CD4-positive, alpha-beta T cell treated with Interleukin-6 for 4 hours (primary cell): ENCODE measurements at regions not wholly inside any gene's neighbourhood (a gene's known extent, or its start where the extent isn't known, plus 50 kb on each side); places are given as distances from the start of the nearest gene placed in this dataset.
"Not testable (repeated sequence)": the region's sequence is repeated elsewhere in the genome, so short reads cannot be mapped to it uniquely, and the experiment has no call there.

Experiments
- DNase-seq: peaks from one replicate; pipeline ENCODE4 v3.0.0-alpha.2; 2020; ENCODE audit warnings: mixed read lengths

DNA sequence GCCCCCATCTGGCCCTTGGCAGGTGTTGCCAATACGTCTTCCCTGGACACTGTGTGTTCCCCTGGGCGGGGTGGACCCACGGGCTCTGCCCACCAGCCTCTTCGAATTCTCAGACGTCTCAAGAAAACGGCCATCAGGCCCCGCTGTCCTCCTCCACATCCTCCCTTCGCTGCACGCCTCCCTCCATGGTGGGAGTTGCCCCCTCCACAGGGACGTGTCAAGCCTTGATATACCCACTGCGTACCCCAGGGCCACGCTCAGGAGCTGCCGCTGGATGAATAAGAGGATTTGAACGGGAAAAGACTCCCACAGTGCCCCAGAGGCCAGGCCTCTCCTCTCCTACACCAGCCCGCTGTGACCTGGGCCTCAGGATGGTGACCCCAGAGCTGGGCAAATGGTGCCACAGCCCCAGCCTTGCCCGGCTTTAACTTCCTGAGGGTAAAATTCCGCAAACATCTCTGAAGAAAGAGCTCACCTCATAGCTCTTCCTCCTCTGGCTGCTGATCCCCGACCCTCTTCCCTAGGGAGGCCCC, 399.3 kb upstream of the MYT1L start:
- no peak for DNase-seq

DNA sequence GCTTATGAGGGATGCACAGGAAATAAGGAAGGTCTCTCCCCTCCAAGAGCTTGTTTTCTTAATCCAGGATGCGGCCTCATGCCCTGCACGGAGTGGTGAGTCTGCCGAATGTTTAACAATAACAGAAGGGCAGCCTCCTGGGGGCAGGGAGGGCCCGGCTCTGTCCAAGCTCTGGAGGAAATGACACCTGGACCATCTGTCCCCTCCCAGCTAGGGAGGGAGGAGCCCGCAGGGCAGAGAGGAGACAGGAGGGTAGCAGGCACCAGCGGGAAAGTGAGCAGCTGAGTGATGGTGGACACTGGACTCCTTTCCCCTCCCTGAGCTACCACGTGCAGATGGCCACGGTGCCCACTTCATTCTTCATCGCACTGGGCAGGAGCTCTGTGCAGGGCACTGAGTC, 398.2 kb upstream of the MYT1L start:
- DNase-seq: no peak

DNA sequence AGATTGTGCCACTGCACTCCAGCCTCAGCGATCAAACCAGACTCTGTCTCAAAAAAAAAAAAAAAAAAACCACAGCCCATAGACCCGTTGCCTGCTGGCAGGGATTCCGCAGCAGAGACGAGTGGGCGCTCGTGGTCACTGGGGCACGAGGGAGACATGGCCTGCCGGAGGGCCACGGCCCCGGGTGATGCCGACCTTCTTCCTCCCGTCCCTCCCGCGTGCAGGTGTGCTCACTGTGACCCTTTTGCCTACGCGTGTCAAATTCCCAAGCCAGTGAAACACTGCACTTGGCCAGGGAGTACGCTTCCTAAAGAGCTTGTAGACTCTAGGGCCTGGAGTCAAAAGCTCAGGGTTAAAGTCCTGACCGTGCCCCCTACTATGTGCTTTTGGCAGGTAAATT, 397.6 kb upstream of the MYT1L start:
- no peak for DNase-seq

DNA sequence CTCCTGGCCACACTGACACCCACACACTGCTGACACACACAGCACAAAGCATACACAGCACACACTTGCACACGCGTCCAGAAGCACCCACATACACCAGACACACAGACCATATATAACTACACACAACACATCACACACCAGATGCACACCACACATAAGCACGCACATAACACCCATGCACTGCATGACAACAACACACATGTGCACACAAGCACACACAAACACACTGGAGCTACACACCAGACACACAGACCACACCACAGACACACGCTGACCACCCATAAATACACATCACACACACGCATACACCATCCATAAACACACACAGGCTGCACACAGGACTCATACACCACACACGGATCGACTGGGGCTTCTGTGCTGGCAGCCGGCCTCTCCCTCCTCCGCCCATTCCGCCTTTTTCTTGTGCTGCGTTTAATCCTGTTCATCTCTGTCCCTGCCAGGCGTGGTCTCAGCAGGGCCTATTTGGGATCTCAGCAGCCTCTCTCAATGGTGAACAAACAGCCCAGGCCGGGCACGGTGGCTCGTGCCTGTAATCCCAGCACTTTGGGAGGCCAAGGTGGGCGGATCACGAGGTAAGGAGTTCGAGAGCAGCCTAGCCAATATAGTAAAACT, 396.9 kb upstream of the MYT1L start:
- DNase-seq: no peak

DNA sequence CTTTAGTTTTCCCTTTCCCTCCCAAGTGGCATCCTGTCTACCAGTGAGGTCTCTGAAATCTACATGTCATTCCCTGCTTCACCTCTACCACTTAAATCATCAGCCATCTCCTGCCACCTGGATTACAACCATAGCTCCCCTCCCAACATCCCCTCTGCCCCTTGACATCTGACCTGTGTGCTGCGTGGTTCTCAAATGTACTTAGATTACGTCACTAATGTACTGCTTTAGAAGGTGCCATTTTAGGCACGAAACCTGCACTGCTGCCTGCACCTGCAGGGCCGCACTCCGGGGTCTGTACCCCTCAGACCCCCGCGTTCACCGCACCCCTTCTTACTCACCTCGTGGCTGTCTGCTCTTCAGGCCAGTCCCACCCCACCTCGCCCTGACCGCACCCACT, 395.1 kb upstream of the MYT1L start:
- DNase-seq: no peak

DNA sequence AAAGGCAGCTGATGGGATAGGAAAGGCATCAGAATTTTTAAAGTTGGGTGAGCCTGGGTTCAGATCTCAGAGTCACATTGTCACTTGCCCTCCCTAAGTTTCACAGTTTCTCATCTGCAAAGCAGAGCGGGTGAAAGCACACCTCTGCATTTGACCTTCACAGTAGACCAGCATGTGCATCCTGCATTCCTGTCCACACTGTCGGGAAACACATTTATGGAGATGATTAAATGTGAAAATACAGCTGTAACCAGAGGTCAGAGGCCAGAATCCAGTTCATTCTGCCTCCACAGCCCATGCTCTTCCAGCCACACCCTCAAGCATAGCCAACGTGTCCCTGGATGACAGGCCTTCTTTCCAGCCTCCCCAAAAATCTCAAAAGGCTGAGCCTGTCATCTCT, 392.0 kb upstream of the MYT1L start:
- no peak for DNase-seq

DNA sequence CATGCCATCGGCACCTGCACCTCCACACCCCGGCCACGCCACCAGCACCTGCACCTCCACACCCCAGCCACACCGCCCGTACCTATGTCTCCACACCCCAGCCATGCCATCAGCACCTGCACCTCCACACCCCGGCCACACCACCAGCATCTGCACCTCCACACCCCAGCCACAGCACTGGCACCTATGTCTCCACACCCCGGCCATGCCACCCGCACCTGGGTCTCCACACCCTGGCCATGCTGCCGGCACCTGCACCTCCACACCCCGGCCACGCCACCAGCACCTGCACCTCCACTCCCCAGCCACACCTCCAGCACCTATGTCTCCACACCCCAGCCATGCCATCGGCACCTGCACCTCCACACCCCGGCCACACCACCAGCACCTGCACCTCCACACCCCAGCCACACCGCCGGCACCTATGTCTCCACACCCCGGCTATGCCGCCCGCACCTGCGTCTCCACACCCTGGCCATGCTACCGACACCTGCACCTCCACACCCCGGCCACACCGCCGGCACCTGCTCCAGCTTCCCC, 390.3 kb upstream of the MYT1L start:
- DNase-seq: no peak

DNA sequence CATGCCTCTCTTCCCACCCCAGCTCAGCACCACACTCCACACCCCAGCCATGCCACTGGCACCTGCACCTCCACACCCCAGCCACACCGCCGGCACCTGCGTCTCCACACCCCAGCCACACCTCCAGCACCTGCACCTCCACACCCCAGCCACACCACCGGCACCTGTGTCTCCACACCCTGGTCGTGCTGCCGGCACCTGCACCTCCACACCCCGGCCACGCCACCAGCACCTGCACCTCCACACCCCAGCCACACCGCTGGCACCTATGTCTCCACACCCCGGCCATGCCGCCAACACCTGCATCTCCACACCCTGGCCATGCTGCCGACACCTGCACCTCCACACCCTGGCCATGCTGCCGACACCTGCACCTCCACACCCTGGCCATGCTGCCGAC, 389.7 kb upstream of the MYT1L start:
- DNase-seq: not testable (repeated sequence)

DNA sequence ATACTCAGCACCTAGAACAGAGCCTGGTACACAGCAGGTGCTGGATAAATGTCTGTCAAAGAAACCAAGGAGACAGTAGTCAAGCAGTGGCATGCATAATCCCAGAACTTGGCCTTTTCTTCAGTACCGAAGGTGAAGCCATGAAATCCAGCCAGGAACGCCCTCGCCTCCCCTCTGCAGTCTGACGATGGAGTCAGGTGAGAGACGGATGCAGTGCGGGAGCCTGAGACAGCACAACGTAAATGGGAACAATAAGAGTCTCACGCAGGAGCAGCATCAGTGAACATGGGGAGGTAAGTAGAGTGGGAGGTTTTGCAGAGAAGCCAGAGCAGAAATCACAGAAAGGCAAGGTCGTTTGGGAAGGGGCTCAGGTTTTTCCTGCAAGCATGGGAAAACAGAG, 389.3 kb upstream of the MYT1L start:
- no peak for DNase-seq

DNA sequence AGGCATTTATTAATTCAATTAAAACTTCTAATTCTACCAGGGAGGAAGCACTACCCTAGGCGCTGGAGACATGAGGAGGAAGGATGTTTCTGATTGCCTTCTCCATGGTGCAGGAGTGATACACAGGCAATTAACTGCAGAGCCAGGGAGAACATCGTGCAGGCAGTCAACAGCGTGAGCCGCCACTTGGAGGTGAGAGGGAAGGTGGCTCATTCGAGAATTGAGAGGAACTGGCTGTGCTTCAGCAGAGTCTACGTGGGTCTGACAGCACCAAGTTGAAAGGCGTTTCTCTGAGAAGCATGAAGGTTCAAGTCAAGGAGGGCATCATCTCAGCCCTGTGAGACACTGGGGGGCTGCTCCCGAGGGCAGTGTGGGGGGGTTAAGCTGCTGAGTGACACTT, 388.7 kb upstream of the MYT1L start:
- DNase-seq: no peak

DNA sequence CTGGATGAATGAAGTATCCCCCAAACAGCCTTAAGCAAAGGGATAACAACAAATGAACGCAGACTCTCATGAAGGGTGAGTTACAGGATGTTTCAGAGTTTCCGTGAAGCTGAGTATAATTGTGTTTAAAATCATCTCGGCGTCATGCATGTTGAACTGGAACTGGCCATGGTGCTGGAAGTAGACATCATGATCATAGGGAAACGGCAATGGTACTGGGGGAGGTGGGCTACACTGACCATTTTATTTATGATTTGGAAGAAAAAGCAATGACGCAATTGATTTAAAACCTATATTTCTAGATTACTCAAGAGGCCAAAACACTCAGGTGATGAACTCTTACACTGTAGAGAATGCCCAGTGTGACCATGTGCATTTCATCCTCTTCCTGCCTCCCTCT, 387.9 kb upstream of the MYT1L start:
- DNase-seq: no peak

DNA sequence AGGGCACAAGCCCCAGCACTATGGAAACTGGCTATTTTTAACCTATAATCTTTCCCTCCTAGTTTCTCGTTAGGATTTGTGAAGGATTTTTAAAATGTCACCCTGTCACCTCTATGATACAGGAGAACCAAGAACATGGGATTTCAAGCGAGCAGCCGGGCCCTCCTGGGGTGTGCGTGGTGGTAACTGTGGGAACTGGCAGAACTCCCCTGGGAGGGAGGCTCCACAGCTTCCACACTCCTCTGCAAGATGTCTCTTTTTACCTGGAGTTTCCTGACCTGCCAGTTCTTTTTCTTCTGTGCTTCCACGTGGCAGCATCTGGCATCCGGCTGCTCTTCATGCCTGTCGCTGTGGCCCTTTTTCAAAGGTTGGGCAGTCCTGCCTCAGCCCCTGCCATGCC, 386.3 kb upstream of the MYT1L start:
- DNase-seq: no peak

DNA sequence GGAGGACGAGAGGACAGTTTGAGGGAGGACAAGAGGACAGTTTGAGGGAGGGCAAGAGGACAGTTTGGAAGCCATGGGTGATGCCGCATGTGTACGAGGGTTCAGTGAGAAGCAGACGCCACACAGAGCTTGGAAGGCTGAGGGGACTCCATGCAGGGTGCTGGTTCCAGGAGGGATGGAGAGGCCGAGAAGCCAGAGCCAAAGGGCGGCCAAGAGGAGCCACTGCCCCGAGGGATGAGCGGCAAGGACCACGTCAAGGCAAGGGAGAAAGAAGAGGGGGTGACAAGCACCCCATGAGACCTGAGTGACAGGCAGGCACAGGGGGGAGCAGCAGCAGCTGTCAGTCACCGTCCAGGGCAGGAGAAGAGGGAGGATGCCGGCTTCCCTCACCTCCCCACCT, 385.7 kb upstream of the MYT1L start:
- DNase-seq: no peak

DNA sequence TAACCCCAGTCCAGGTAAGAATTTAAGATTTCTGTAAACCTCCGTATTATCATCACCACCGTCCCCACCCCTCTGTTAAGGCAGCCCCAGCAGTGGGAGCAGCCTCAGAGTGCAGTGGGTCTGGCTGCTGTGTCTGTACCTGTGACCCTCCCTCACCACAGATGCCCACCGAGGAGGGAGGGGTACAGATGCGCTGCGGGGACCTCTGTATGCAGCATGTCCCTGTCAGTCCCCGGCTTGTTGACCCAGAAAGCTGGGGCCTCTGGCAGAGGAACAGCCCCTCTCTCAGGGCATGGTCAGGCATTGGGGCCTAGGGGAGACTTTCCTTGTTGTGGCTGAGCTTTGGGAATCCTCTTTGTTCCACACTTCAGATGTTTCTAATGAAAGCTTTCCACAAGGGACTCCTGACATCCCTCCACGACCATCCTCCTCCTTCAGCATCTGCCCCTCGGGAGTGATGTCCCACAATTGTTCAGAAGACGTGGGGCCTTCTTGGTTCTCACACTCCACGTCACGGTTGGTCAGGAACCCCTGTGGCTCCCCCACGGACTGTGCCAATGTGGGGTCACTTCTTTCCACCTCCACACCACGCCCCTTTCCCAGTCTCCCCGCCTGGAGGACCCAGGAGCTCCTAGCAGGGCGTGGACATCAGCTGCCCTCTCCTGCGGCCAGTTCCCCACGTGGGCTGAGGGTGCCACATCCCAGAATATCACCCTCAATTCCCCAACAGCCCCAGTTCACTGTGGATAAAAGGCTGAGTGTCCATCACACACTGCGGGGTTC, 384.2 kb upstream of the MYT1L start:
- DNase-seq: no peak

DNA sequence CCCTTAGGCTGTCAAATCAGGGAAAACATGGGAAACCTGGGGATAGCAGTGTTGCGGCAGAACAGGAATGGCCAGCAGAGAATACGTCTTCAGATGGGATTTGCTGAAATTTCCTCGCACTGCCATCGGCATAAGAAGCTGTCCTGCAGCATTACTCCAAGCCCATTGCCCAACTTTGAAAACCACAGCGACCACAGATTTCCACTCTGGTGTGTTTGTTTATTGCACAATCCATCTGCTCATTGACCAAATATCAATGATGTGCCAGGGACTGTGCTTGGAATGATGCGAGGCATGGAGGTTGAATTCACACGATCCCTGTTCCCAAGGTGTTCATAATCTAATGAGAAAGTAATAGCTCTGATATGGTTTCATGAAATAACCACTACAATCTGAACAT, 383.3 kb upstream of the MYT1L start:
- no peak for DNase-seq

DNA sequence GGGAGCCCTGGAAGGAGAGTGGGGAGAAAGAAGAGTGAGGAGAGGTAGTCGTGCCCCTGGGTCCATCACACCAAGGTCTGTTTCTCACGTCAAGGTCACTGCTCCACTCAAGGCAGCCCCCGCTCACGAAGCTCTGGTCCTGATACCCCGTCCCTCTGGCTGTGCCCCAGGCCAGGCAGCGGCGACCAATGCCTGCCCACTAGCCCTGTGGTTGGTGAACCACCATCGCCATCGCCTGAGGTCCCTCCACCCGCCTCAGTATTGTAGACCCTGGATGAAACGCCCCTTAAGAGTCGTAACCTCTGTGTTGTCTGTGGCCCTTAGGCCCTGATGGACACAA, 378.3 kb upstream of the MYT1L start:
- no peak for DNase-seq

DNA sequence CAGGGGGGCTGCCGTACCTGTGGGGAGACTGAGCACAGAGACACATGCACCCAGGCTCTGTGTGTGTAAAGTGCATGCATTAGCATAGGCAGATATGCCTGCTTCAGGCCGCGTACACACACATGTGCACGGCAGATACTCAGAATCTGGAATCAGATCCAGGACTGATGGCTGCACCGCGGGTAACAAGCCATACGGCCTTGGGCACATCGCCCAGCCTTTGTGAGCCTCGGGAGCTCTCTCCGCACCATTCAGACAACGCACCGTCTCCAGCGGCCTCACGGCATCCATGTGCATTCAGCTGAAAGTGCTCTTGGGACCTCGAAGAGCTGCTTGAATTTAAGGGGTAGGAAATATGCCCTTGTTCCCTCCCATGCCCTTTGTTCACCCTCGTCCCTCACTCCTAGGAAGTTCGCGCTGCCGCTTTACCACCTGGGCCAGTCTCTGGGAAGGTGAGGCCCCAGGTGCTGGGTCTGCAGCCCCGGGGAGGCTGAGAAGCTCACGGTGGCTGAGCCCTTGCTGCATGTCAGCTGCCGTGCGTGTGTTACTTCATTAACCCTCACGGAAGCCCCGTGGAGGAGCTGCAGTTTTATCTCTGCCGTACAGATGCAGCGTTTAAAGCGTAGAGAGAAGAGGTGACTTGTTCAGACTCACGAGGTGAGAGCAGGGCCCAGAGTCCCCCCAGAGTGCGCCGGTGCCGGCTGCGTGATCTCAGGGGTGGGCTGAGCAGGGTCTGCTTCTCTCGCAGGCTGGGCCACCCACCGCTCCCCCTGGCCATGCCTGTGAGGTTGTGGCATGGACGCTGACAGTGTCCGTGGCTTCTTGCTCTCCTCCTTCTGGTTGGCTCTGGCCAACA, 377.7 kb upstream of the MYT1L start:
- no peak for DNase-seq

DNA sequence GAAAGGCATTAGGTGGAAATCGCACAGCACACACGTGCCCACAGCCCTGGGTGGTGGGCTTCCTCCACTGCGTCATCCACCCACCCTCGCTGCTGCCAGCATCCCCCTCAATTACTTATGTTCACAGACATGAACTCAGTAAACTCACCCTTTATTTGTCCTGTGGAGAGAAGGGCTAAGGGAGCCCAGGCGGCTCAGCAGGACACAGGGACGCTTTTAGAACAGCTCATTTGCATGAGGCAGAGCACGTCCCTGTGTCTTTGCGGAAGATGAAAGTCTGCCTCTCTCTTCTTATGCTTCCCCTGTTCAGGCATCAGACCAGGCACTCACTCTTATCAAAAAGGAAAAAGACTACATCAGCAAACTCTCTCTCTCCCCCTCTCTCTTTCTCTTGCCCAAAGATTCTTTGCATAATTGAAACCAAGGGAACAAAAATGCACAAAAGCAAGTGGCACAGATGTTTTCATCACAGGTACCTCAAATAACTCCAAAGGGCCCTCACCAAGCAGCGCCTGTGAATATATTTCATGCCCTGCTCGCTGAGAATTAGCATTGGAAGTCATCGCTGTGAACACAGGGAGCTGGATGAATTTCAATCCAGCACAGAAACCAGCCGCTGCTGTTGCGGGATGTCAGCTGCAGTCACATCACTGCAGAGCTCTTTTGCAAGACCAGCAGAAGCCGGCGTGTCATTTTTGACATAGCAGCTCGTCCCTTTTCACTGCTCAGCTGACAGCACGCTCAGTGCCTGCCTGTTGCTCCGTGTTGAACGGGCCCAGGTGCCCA, 376.3 kb upstream of the MYT1L start:
- DNase-seq: no peak

DNA sequence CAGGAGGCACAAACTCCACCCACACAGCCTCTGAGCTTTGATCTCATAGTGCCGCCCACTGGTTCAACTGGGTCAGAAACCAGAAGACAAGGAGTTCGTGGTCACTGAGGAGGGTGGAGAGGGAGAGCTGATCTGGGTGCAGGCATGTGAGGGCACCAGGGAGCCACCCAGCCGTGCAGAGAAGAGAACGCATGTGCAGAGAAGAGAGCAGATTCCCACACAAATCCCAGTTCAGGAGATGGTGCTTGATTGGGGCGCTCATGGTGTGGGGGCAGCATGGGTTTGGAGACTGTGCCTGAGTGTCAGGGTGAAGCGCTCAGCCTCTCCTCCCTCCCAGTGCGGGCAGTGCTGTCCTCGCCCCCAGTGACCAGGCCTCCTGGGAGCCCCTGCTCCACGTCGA, 375.2 kb upstream of the MYT1L start:
- DNase-seq: no peak

DNA sequence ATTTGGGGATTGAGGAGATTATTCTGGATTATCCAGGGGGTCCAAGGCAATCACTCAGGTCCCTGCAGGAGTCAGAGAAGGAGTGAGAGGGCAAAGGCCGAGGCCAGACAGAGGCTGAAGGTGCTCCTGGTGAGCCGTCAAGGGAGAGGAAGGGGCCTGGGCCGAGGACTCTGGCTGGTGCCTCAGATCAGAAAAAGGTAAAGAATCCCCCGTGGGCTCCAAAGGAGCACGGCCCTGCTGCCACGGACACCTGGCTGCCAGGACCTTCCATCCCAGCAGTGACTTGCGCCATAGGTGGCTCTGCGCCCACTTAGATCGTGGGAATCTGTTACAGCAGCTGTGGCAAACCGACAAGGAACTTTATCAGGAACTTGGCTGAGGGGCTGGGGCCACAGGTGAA, 374.8 kb upstream of the MYT1L start:
- DNase-seq: no peak

DNA sequence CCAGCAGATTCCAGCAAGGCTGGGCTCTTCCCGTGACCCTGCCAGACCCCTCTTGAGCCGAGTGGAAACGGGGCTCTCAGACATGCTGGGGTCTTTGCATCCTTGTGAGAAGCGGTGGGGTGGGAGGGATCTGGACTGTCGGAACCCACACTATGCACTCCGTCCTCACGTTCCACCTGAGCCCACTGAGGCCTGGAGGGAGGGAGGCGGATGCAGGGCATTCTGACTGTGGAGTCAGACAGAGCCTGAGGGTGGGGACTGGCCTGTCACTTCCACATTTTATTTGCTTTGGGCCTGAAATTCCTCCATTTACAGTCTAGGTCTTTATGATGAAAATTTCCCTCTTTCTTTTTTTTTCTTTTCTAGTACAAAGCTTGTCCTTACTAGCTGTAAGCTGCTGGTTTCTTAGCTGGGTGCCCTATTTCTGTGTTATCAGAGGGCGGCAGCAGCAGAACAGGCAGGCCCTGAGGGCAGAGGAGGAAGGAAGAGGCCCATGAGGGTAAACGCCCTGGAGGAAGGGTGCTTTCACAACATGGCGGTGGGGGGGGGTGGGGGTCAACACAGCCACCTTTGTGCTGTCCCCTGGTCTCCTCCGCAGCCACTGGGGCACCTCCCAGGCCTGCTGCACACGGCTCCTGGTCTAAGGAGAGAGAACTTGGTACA, 373.5 kb upstream of the MYT1L start:
- no peak for DNase-seq

DNA sequence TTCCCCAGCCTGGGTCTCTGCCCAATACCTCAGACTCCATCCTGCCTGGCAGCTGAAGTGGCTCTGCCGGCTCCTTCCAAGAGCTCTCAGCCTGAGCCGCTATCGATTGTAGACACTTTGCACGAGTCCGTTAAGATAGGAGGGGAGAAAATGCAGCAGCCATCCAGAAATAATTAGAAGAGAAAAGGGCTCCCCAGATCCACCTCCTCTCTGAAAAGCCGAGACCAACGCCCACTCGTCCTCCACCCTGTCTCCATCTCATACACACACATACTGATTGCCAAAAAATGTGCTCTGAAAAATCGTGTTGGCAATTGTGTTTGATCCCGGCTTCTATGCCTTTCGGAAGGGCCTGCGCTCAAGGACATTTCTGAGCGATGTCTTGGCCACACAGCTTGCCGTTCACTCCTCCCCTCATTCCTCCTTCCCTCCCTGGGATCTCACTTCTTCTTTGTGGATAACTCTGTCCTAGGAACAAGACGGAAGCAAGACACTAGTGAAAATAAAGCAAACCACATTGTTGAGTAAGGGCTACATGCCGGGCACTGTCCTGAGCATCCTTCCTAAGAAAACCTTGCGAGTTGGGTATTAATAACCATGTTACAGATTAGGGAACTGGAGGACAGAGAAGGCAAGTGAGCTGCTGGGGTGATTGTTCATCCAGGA, 372.8 kb upstream of the MYT1L start:
- DNase-seq: no peak
